IMR-90 (cell line): ENCODE measurements at regions not wholly inside any gene's neighbourhood (a gene's known extent, or its start where the extent isn't known, plus 50 kb on each side); places are given as distances from the start of the nearest gene placed in this dataset.

Source experiments
- ATAC-seq: fragments of 200-7000 bp; cut with Tn5 transposase; 2 replicates; pipeline ENCODE4 v1.9.1; 2020; ENCODE audit warnings: low read depth, mild to moderate bottlenecking, moderate library complexity
- BruUV-seq: library from RNA; stranded (reverse); fragments of 400-500 nt; replicated peaks from 2 replicates; lab custom pipeline; 2021; lab: Mats Ljungman, UMichigan
- CTCF ChIA-PET: fragments of 300-600 bp; formaldehyde crosslinking; extraction: SDS; loops from one replicate; lab custom pipeline; 2021; ENCODE audit warnings: antibody characterized with exemption; lab: Yijun Ruan, JAX
- POLR2A ChIA-PET: fragments of 300-600 bp; sonication (Branson Sonifier 250); formaldehyde crosslinking; loops from one replicate; lab custom pipeline; 2022; ENCODE audit warnings: antibody characterized with exemption; ENCODE audit not compliant: unreplicated experiment; lab: Charles Lee
- DNase-seq: peaks from one replicate; pipeline ENCODE4 v3.0.0; 2013
- H2AFZ ChIP-seq: replicated peaks from 2 replicates; pipeline ENCODE3; 2013; ENCODE audit warnings: low read length, mild to moderate bottlenecking; ENCODE audit not compliant: poor library complexity
- H2AK5ac ChIP-seq: 2 replicates; pipeline ENCODE4 v1.6.1; 2013; ENCODE audit warnings: low read depth, low read length, inconsistent platforms
- H2AK9ac ChIP-seq: replicated peaks from 2 replicates; pipeline ENCODE3; 2013; ENCODE audit warnings: mild to moderate bottlenecking, low read depth, low read length, moderate library complexity; ENCODE audit not compliant: poor library complexity
- H2BK120ac ChIP-seq: 2 replicates; pipeline ENCODE4 v1.6.1; 2013; ENCODE audit warnings: low read depth, low read length, inconsistent platforms
- H2BK15ac ChIP-seq: 3 replicates; pipeline ENCODE4 v1.6.1; 2013; ENCODE audit warnings: low read depth, low read length, inconsistent platforms
- H2BK20ac ChIP-seq: 2 replicates; pipeline ENCODE4 v1.6.1; 2013; ENCODE audit warnings: low read depth, mild to moderate bottlenecking, inconsistent platforms, low read length, moderate library complexity
- H2BK5ac ChIP-seq: 2 replicates; pipeline ENCODE4 v1.6.1; 2013; ENCODE audit warnings: mild to moderate bottlenecking, low read depth, low read length, inconsistent platforms; ENCODE audit not compliant: poor library complexity, severe bottlenecking
- H3K14ac ChIP-seq: replicated peaks from 2 replicates; pipeline ENCODE4 v1.6.1; 2013; ENCODE audit warnings: low read depth, low read length, inconsistent platforms
- H3K18ac ChIP-seq: 2 replicates; pipeline ENCODE4 v1.6.1; 2013; ENCODE audit warnings: low read depth, low read length, control low read depth
- H3K23ac ChIP-seq: 2 replicates; pipeline ENCODE4 v1.6.1; 2013; ENCODE audit warnings: low read depth, low read length, inconsistent platforms
- H3K27ac ChIP-seq: 2 replicates; pipeline ENCODE4 v1.5.1; 2013; ENCODE audit warnings: mild to moderate bottlenecking, control low read depth, low read length; ENCODE audit not compliant: insufficient read depth
- H3K27me3 ChIP-seq: 2 replicates; pipeline ENCODE4 v1.6.1; 2013; ENCODE audit warnings: low read length; ENCODE audit not compliant: control insufficient read depth, insufficient read depth
- H3K36me3 ChIP-seq: 2 replicates; pipeline ENCODE4 v1.6.1; 2013; ENCODE audit warnings: low read length, mixed read lengths; ENCODE audit not compliant: control insufficient read depth, insufficient read depth
- H3K4ac ChIP-seq: 2 replicates; pipeline ENCODE4 v1.6.1; 2013; ENCODE audit warnings: low read depth, low read length, inconsistent platforms
- H3K4me1 ChIP-seq: 2 replicates; pipeline ENCODE4 v1.6.1; 2013; ENCODE audit warnings: low read length, mixed read lengths; ENCODE audit not compliant: control insufficient read depth, insufficient read depth
- H3K4me2 ChIP-seq: 2 replicates; pipeline ENCODE4 v1.6.1; 2013; ENCODE audit warnings: low read depth, mild to moderate bottlenecking, control low read depth, low read length, moderate library complexity
- H3K4me3 ChIP-seq: 2 replicates; pipeline ENCODE4 v1.5.1; 2013; ENCODE audit warnings: low read depth, mild to moderate bottlenecking, control low read depth, low read length, moderate library complexity; ENCODE audit not compliant: insufficient read depth
- H3K56ac ChIP-seq: 2 replicates; pipeline ENCODE4 v1.6.1; 2013; ENCODE audit warnings: low read length, inconsistent platforms; ENCODE audit not compliant: insufficient read depth; ENCODE audit errors: extremely low read depth
- H3K79me1 ChIP-seq, 2 experiments: 2 replicates each; pipeline ENCODE4 v1.6.1; 2013; ENCODE audit warnings: low read length in 2 of 2, inconsistent platforms in 1 of 2, low read depth in 1 of 2
- H3K9ac ChIP-seq: 2 replicates; pipeline ENCODE4 v1.6.1; 2013; ENCODE audit warnings: low read depth, low read length, control low read depth
- H3K9me1 ChIP-seq: 2 replicates; pipeline ENCODE4 v1.6.1; 2013; ENCODE audit warnings: low read length, inconsistent platforms; ENCODE audit not compliant: insufficient read depth
- H3K9me3 ChIP-seq: 2 replicates; pipeline ENCODE4 v1.6.1; 2013; ENCODE audit warnings: low read length; ENCODE audit not compliant: control insufficient read depth, insufficient read depth
- H4K20me1 ChIP-seq: 2 replicates; pipeline ENCODE4 v1.6.1; 2013; ENCODE audit warnings: low read length, inconsistent platforms; ENCODE audit not compliant: insufficient read depth
- H4K5ac ChIP-seq: 2 replicates; pipeline ENCODE4 v1.6.1; 2013; ENCODE audit warnings: mild to moderate bottlenecking, low read depth, low read length, control low read depth
- H4K8ac ChIP-seq, 2 experiments: 2 replicates each; pipeline ENCODE4 v1.6.1; 2013; ENCODE audit warnings: low read depth in 2 of 2, low read length in 2 of 2, control low read depth in 1 of 2, inconsistent platforms in 1 of 2
- H4K91ac ChIP-seq: 2 replicates; pipeline ENCODE4 v1.6.1; 2013; ENCODE audit warnings: low read depth, low read length, inconsistent platforms; ENCODE audit not compliant: insufficient read depth
- CHD1 ChIP-seq: IDR thresholded peaks from 2 replicates; pipeline ENCODE4 v1.6.1; 2012; ENCODE audit warnings: low read depth, low read length, improper control_type of control experiment
- CTCF ChIP-seq: conservative IDR thresholded peaks from 2 replicates; pipeline ENCODE4 v1.5.1; 2012; ENCODE audit warnings: mild to moderate bottlenecking, low read depth, low read length, improper control_type of control experiment
- FOS ChIP-seq: fragments of 150-350 bp; IDR thresholded peaks from 2 replicates; pipeline ENCODE4 v1.6.1; 2016; ENCODE audit warnings: low read depth, low read length
- MAZ ChIP-seq: IDR thresholded peaks from 2 replicates; pipeline ENCODE4 v1.6.1; 2012; ENCODE audit warnings: low read depth, mild to moderate bottlenecking, low read length, improper control_type of control experiment, moderate library complexity, borderline replicate concordance
- MXI1 ChIP-seq: IDR thresholded peaks from 2 replicates; pipeline ENCODE4 v1.6.1; 2012; ENCODE audit warnings: low read depth, mild to moderate bottlenecking, low read length, moderate library complexity, borderline replicate concordance
- RCOR1 ChIP-seq: IDR thresholded peaks from 2 replicates; pipeline ENCODE4 v1.6.1; 2012; ENCODE audit warnings: mild to moderate bottlenecking, low read length, improper control_type of control experiment; ENCODE audit not compliant: insufficient replicate concordance
- WGBS, 2 experiments: methylation state at CpG; one replicate each; pipeline versions ENCODE4 v1.1.5 to v1.1.7; 2013; ENCODE audit warnings: missing lambda C conversion rate in 2 of 2; ENCODE audit not compliant: insufficient read length in 1 of 2; ENCODE audit errors: extremely low coverage in 2 of 2; 5-methylcytosine and 5-hydroxymethylcytosine counted together
- dilution Hi-C: fragments of 300-500 bp; cut with HindIII; formaldehyde crosslinking; loops from one replicate; pipeline ENCODE4 v1.14.3; 2018; ENCODE audit warnings: low sequenced_read_pairs; ENCODE audit not compliant: unreplicated experiment
- in situ Hi-C: fragments of 300-500 bp; cut with MboI; formaldehyde crosslinking; loops from 3 replicates; pipeline ENCODE4 v1.14.3; 2019; ENCODE audit warnings: low sequenced_read_pairs, inconsistent platforms, mixed read lengths
- intact Hi-C: fragments of 100-400 bp; cut with micrococcal nuclease; formaldehyde crosslinking; loops from 2 replicates; pipeline ENCODE4 v1.10.0; 2022
- TF ChIP-seq, protein P1 (sequence below): fragments of 150-350 bp; IDR thresholded peaks from 2 replicates; pipeline ENCODE4 v1.6.1; 2016; ENCODE audit warnings: low read depth, mild to moderate bottlenecking, low read length, moderate library complexity, borderline replicate concordance
- TF ChIP-seq, protein P2 (sequence below): fragments of 150-350 bp; IDR thresholded peaks from 2 replicates; pipeline ENCODE4 v1.6.1; 2017; ENCODE audit warnings: mild to moderate bottlenecking, antibody characterized with exemption, low read length, low read depth

- H3K4me3 ChIP-seq = no peak overlapping the region
- no peak overlapping the region for H3K4ac ChIP-seq
- no TSS peak for BruUV-seq
- H2BK15ac ChIP-seq = no peak overlapping the region
- no peak overlapping the region for H2BK20ac ChIP-seq
- no peak overlapping the region for H3K4me2 ChIP-seq
- H3K36me3 ChIP-seq = no peaks in the 10 kb centered on the region
- ATAC-seq (no peak), DNase-seq (no peak)
- no peaks in the 10 kb centered on the region for H3K79me1 ChIP-seq
- no peak overlapping the region for H2AK5ac ChIP-seq
- no peaks in the 10 kb centered on the region for H4K20me1 ChIP-seq
- H2AK9ac ChIP-seq = no peak overlapping the region
- H3K56ac ChIP-seq = no peak overlapping the region
- no peak overlapping the region for H3K27ac ChIP-seq
- dilution Hi-C loops = no loop called here
- no peak overlapping the region for H3K9ac ChIP-seq
- H3K18ac ChIP-seq = no peak overlapping the region
- H3K14ac ChIP-seq = no peak overlapping the region
- H2BK5ac ChIP-seq = no peak overlapping the region
- H3K27me3 ChIP-seq = no peaks in the 10 kb centered on the region
- no peaks in the 10 kb centered on the region for H3K4me1 ChIP-seq
- 88% methylated on average over 2 of the region's 8 CpGs; no CpG with 5 or more reads in 1 of the 2 experiments for WGBS, 2 experiments
- no peak overlapping the region for H2AFZ ChIP-seq
- ChIA-PET POLR2A (no interaction called here), CTCF (no interaction called here)
- no peaks in the 10 kb centered on the region for H3K9me1 ChIP-seq
- H3K9me3 ChIP-seq = no peaks in the 10 kb centered on the region; the same call in 1 of the 2 replicates
- H2BK120ac ChIP-seq = no peak overlapping the region
- H4K5ac ChIP-seq = no peak overlapping the region
- H3K23ac ChIP-seq = no peak overlapping the region
- no peak overlapping the region for H4K8ac ChIP-seq
- no peak overlapping the region for H4K91ac ChIP-seq
- in situ Hi-C loops = no loop called here
- intact Hi-C loops = no loop called here
- no peak for TF ChIP-seq MXI1
- no peak for TF ChIP-seq CHD1
- TF ChIP-seq MAZ = no peak
- TF ChIP-seq, protein P1, sequence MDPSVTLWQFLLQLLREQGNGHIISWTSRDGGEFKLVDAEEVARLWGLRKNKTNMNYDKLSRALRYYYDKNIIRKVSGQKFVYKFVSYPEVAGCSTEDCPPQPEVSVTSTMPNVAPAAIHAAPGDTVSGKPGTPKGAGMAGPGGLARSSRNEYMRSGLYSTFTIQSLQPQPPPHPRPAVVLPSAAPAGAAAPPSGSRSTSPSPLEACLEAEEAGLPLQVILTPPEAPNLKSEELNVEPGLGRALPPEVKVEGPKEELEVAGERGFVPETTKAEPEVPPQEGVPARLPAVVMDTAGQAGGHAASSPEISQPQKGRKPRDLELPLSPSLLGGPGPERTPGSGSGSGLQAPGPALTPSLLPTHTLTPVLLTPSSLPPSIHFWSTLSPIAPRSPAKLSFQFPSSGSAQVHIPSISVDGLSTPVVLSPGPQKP = no peak
- TF ChIP-seq, protein P2, sequence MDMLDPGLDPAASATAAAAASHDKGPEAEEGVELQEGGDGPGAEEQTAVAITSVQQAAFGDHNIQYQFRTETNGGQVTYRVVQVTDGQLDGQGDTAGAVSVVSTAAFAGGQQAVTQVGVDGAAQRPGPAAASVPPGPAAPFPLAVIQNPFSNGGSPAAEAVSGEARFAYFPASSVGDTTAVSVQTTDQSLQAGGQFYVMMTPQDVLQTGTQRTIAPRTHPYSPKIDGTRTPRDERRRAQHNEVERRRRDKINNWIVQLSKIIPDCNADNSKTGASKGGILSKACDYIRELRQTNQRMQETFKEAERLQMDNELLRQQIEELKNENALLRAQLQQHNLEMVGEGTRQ = no peak
- no peak for TF ChIP-seq CTCF
- TF ChIP-seq FOS = no peak
- no peak for TF ChIP-seq RCOR1
These were observed 304.1 kb upstream of the C16orf82 start for GRCh38 chr16:26762594-26762993.
